Endothelial cell of umbilical vein (primary cell): ENCODE measurements at regions not wholly inside any gene's neighbourhood (a gene's known extent, or its start where the extent isn't known, plus 50 kb on each side); places are given as distances from the start of the nearest gene placed in this dataset.

ENCODE experiments used
- BruUV-seq: library from RNA; stranded (reverse); fragments of 400-500 nt; replicated peaks from 2 replicates; lab custom pipeline; 2021; lab: Mats Ljungman, UMichigan
- CTCF ChIA-PET: fragments of 300-600, 350-600 bp; sonication (Branson Sonifier 250); formaldehyde crosslinking; loops from one replicate; lab custom pipeline; 2021; ENCODE audit warnings: antibody characterized with exemption, inconsistent platforms; lab: Charles Lee
- POLR2A ChIA-PET: fragments of 300-600, 350-600 bp; sonication (Branson Sonifier 250); formaldehyde crosslinking; loops from one replicate; lab custom pipeline; 2021; ENCODE audit warnings: antibody characterized with exemption, inconsistent platforms; lab: Charles Lee
- DNase-seq: peaks from one replicate; pipeline ENCODE4 v3.0.0-alpha.2; 2011; ENCODE audit warnings: low read depth, low spot score
- FAIRE-seq: peaks from 2 replicates; lab custom pipeline; 2011; peaks lifted over from hg19 to GRCh38; lab: Jason Lieb, UNC
- H2AFZ ChIP-seq: 2 replicates; pipeline ENCODE4 v1.6.0; 2012; ENCODE audit warnings: low read depth, low read length, control low read depth, inconsistent platforms
- H3K27ac ChIP-seq: 2 replicates; pipeline ENCODE4 v1.5.1; 2011; ENCODE audit warnings: low read depth, mild to moderate bottlenecking, control low read depth, low read length, moderate library complexity; ENCODE audit not compliant: insufficient read depth
- H3K27me3 ChIP-seq, 2 experiments: 2 replicates each; pipeline versions ENCODE4 v1.6.0 to v1.6.1; 2011; ENCODE audit warnings: low read length in 2 of 2, mixed read lengths in 1 of 2; ENCODE audit not compliant: control insufficient read depth in 2 of 2, insufficient read depth in 2 of 2
- H3K36me3 ChIP-seq, 2 experiments: 2 replicates in 1 of 2; 3 replicates in 1 of 2; pipeline ENCODE4 v1.5.1; 2011; ENCODE audit warnings: low read length in 2 of 2, mild to moderate bottlenecking in 1 of 2, moderate library complexity in 1 of 2; ENCODE audit not compliant: control insufficient read depth in 2 of 2, insufficient read depth in 2 of 2; ENCODE audit errors: extremely low read depth in 1 of 2
- H3K4me1 ChIP-seq: 3 replicates; pipeline ENCODE4 v1.5.1; 2011; ENCODE audit warnings: mild to moderate bottlenecking, low read length; ENCODE audit not compliant: control insufficient read depth, insufficient read depth; ENCODE audit errors: extremely low read depth
- H3K4me2 ChIP-seq: 2 replicates; pipeline ENCODE4 v1.6.1; 2011; ENCODE audit warnings: low read length, control low read depth, mixed read lengths; ENCODE audit not compliant: insufficient read depth
- H3K4me3 ChIP-seq, 3 experiments: fragments of 200-600 bp in 1 of 3; sonication (generic), shearing (Covaris generic) in 1 of 3; replicated peaks in 1 of 3; 2 replicates each; pipeline ENCODE4 v1.5.1; 2011 to 2016; ENCODE audit warnings: control low read depth in 3 of 3, low read length in 3 of 3, mild to moderate bottlenecking in 2 of 3, inconsistent platforms in 1 of 3, low read depth in 1 of 3, moderate library complexity in 1 of 3; ENCODE audit not compliant: insufficient read depth in 1 of 3
- H3K79me2 ChIP-seq: 2 replicates; pipeline ENCODE4 v1.6.0; 2012; ENCODE audit warnings: low read length, inconsistent platforms; ENCODE audit not compliant: control insufficient read depth, insufficient read depth
- H3K9ac ChIP-seq: replicated peaks from 2 replicates; pipeline ENCODE3; 2011; ENCODE audit warnings: low read length, control low read depth; ENCODE audit not compliant: insufficient read depth; ENCODE audit errors: extremely low read depth
- H3K9me1 ChIP-seq: replicated peaks from 3 replicates; pipeline ENCODE4 v1.6.0; 2011; ENCODE audit warnings: mild to moderate bottlenecking, low read length; ENCODE audit not compliant: control insufficient read depth, insufficient read depth; ENCODE audit errors: extremely low read depth
- H3K9me3 ChIP-seq: replicated peaks from 2 replicates; pipeline ENCODE4 v1.5.1; 2012; ENCODE audit warnings: low read length, inconsistent platforms; ENCODE audit not compliant: control insufficient read depth, insufficient read depth
- H4K20me1 ChIP-seq: replicated peaks from 2 replicates; pipeline ENCODE3; 2011; ENCODE audit warnings: mild to moderate bottlenecking, low read length; ENCODE audit not compliant: control insufficient read depth, insufficient read depth; ENCODE audit errors: extremely low read depth
- EZH2 ChIP-seq: IDR thresholded peaks from 2 replicates; pipeline ENCODE4 v1.6.1; 2012; ENCODE audit warnings: borderline replicate concordance, low read depth, mild to moderate bottlenecking, moderate library complexity, low read length, inconsistent platforms; ENCODE audit not compliant: severe bottlenecking
- FOS ChIP-seq: IDR thresholded peaks from 2 replicates; pipeline ENCODE4 v1.6.1; 2011; ENCODE audit warnings: mild to moderate bottlenecking, low read length, moderate library complexity, borderline replicate concordance; ENCODE audit not compliant: insufficient read depth
- JUN ChIP-seq: IDR thresholded peaks from 2 replicates; pipeline ENCODE4 v1.6.1; 2011; ENCODE audit warnings: borderline replicate concordance, low read depth; ENCODE audit not compliant: insufficient read length, insufficient read depth
- MAX ChIP-seq: IDR thresholded peaks from 2 replicates; pipeline ENCODE4 v1.6.1; 2011; ENCODE audit not compliant: insufficient read depth, insufficient read length
- MYC ChIP-seq: IDR thresholded peaks from one replicate; pipeline ENCODE4 v1.6.1; 2011; ENCODE audit warnings: mild to moderate bottlenecking, low read depth, low read length
- POLR2A ChIP-seq: IDR thresholded peaks from 2 replicates; pipeline ENCODE4 v1.6.1; 2012; ENCODE audit warnings: low read depth, mild to moderate bottlenecking, control low read depth, low read length
- POLR2AphosphoS5 ChIP-seq: IDR thresholded peaks from 2 replicates; pipeline ENCODE4 v1.6.1; 2012; ENCODE audit warnings: low read depth, mild to moderate bottlenecking, control low read depth, low read length, moderate library complexity; ENCODE audit not compliant: insufficient read depth
- dilution Hi-C: fragments of 300-500 bp; cut with MboI; formaldehyde crosslinking; loops from one replicate; pipeline ENCODE4 v1.15.0; 2019; ENCODE audit warnings: low sequenced_read_pairs; ENCODE audit not compliant: extremely low pct_ligation_motif_present
- intact Hi-C: fragments of 100-400 bp; cut with micrococcal nuclease; formaldehyde crosslinking; loops from one replicate; pipeline ENCODE4 v1.10.0; 2022
- TF ChIP-seq, protein P1 (sequence below), 2 donors: IDR thresholded peaks; 1 replicate in 1 of 2; 2 replicates in 1 of 2; pipeline ENCODE4 v1.5.1; 2011; ENCODE audit warnings: low read length in 2 of 2, mild to moderate bottlenecking in 2 of 2, moderate library complexity in 2 of 2, control low read depth in 1 of 2, inconsistent platforms in 1 of 2, low read depth in 1 of 2; ENCODE audit not compliant: insufficient read depth in 1 of 2; ENCODE audit errors: extremely low read depth in 1 of 2

DNA sequence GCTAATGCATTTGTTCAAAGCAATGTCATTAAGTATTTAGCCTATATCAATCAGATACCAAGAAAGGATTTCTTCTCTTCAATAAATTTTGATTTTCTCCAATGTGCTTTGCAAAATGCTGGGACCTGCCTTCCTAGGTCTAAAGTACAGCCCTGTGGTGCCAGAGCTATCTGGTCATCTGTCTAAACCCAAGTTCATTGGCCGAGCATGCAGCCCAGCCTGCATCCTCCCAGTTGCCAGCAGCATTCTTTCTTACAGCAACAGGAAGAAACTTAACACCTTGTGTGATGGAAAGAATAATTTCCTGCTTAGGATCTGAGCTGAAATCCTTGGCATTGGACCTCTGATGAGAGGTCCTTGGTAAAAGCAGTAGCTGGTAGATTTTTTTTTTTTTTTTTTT, 310.0 kb downstream of the RBM26 start:
- FAIRE-seq (no peak), DNase-seq (no peak)
- no TSS peak for BruUV-seq
- Histone ChIP-seq H3K9me3 (no peaks in the 10 kb centered on the region), H3K27me3 (no peaks in the 10 kb centered on the region), H3K4me1 (no peaks in the 10 kb centered on the region), H3K36me3 (no peaks in the 10 kb centered on the region), H2AFZ (no peak overlapping the region), H4K20me1 (no peaks in the 10 kb centered on the region), H3K9me1 (no peaks in the 10 kb centered on the region), H3K4me2 (no peak overlapping the region), H3K79me2 (no peaks in the 10 kb centered on the region), H3K27ac (no peak overlapping the region), H3K9ac (no peak overlapping the region), H3K4me3 (no peak overlapping the region)
- no peak for TF ChIP-seq MYC
- no peak for TF ChIP-seq POLR2A
- TF ChIP-seq EZH2, result no peak
- no peak for TF ChIP-seq JUN
- no peak for TF ChIP-seq MAX
- TF ChIP-seq, protein P1, sequence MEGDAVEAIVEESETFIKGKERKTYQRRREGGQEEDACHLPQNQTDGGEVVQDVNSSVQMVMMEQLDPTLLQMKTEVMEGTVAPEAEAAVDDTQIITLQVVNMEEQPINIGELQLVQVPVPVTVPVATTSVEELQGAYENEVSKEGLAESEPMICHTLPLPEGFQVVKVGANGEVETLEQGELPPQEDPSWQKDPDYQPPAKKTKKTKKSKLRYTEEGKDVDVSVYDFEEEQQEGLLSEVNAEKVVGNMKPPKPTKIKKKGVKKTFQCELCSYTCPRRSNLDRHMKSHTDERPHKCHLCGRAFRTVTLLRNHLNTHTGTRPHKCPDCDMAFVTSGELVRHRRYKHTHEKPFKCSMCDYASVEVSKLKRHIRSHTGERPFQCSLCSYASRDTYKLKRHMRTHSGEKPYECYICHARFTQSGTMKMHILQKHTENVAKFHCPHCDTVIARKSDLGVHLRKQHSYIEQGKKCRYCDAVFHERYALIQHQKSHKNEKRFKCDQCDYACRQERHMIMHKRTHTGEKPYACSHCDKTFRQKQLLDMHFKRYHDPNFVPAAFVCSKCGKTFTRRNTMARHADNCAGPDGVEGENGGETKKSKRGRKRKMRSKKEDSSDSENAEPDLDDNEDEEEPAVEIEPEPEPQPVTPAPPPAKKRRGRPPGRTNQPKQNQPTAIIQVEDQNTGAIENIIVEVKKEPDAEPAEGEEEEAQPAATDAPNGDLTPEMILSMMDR (IDR thresholded peaks at IDR 0.05; ENCODE audit: extremely low read depth in 1 of 2, insufficient read depth in 1 of 2, low read depth in 1 of 2, low read length in 2 of 2), result no peak
- no peak for TF ChIP-seq POLR2AphosphoS5
- no peak for TF ChIP-seq FOS
- ChIA-PET CTCF (no interaction called here), POLR2A (no interaction called here)
- intact Hi-C loops, result no loop called here
- dilution Hi-C loops, result no loop called here
